GM21360 (cell line): ENCODE measurements at regions not wholly inside any gene's neighbourhood (a gene's known extent, or its start where the extent isn't known, plus 50 kb on each side); places are given as distances from the start of the nearest gene placed in this dataset.
"Not testable (repeated sequence)": the region's sequence is repeated elsewhere in the genome, so short reads cannot be mapped to it uniquely, and the experiment has no call there.

Experiments used
- ATAC-seq: cut with Tn5 transposase; IDR thresholded peaks from one replicate; pipeline ENCODE4 v1.9.1; 2021; ENCODE audit warnings: mild to moderate bottlenecking, moderate library complexity; ENCODE audit not compliant: unreplicated experiment

- ATAC-seq, result not testable (repeated sequence)
These were observed 59.8 kb upstream of the FAM72C start for GRCh38 chr1:144031550-144031949.

GRCh38 chr1:144026022-144026421, 54.2 kb upstream of the FAM72C start:
- ATAC-seq, result peak; percentile 66

- not testable (repeated sequence) for ATAC-seq
These were observed 50.1 kb upstream of the FAM72C start for GRCh38 chr1:144021690-144022384.
